ENCODE measurements at regions not wholly inside any gene's neighbourhood (a gene's known extent, or its start where the extent isn't known, plus 50 kb on each side); places are given as distances from the start of the nearest gene placed in this dataset.

- TF ChIP-seq CTCF (IDR thresholded peaks at IDR 0.05) (no peak), POLR2A (IDR thresholded peaks at IDR 0.05) (no peak)
Measured at GRCh38 chr3:182709306-182709705, 84.0 kb upstream of the ATP11B start.

Data from uterus (tissue), 2 donors.